ENCODE measurements at regions not wholly inside any gene's neighbourhood (a gene's known extent, or its start where the extent isn't known, plus 50 kb on each side); places are given as distances from the start of the nearest gene placed in this dataset.
"Not testable (repeated sequence)": the region's sequence is repeated elsewhere in the genome, so short reads cannot be mapped to it uniquely, and the experiment has no call there.

- H3K4me3 ChIP-seq (ENCODE audit: low read length in 2 of 2), result no peak overlapping the region
- H3K27me3 ChIP-seq (ENCODE audit: control insufficient read depth in 1 of 2, insufficient read depth in 2 of 2, low read length in 2 of 2), result peaks cover 0 to 5% of the 10 kb centered on the region in 2 donors
- H3K27ac ChIP-seq (ENCODE audit: low read length), result no peak overlapping the region
- H3K9ac ChIP-seq (ENCODE audit: low read length in 2 of 2), result no peak overlapping the region
- no peaks in the 10 kb centered on the region for H3K9me3 ChIP-seq (ENCODE audit: control insufficient read depth in 2 of 2, low read length in 2 of 2)
- no peaks in the 10 kb centered on the region for H3K4me1 ChIP-seq (ENCODE audit: control insufficient read depth, insufficient read depth, low read length)
- H3K36me3 ChIP-seq (ENCODE audit: control insufficient read depth in 2 of 2, insufficient read depth in 2 of 2, low read length in 2 of 2), result no peaks in the 10 kb centered on the region
These were observed 140.4 kb downstream of the PSAT1 start for GRCh38 chr9:78437296-78437695.

GRCh38 chr9:78437806-78438205 lies 140.9 kb downstream of the PSAT1 start:
- H3K4me3 ChIP-seq (ENCODE audit: low read length in 2 of 2), result no peak overlapping the region
- H3K4me1 ChIP-seq (ENCODE audit: control insufficient read depth, insufficient read depth, low read length), result no peaks in the 10 kb centered on the region
- H3K36me3 ChIP-seq (ENCODE audit: control insufficient read depth in 2 of 2, insufficient read depth in 2 of 2, low read length in 2 of 2), result no peaks in the 10 kb centered on the region
- no peaks in the 10 kb centered on the region for H3K9me3 ChIP-seq (ENCODE audit: control insufficient read depth in 2 of 2, low read length in 2 of 2)
- no peak overlapping the region for H3K27ac ChIP-seq (ENCODE audit: low read length)
- H3K9ac ChIP-seq (ENCODE audit: low read length in 2 of 2), result no peak overlapping the region
- H3K27me3 ChIP-seq (ENCODE audit: control insufficient read depth in 1 of 2, insufficient read depth in 2 of 2, low read length in 2 of 2), result peaks cover 0 to 5% of the 10 kb centered on the region in 2 donors

- peaks cover 0 to 5% of the 10 kb centered on the region in 2 donors for H3K27me3 ChIP-seq (ENCODE audit: control insufficient read depth in 1 of 2, insufficient read depth in 2 of 2, low read length in 2 of 2)
- no peaks in the 10 kb centered on the region for H3K36me3 ChIP-seq (ENCODE audit: control insufficient read depth in 2 of 2, insufficient read depth in 2 of 2, low read length in 2 of 2)
- no peak overlapping the region for H3K9ac ChIP-seq (ENCODE audit: low read length in 2 of 2)
- no peak overlapping the region for H3K4me3 ChIP-seq (ENCODE audit: low read length in 2 of 2)
- H3K4me1 ChIP-seq (ENCODE audit: control insufficient read depth, insufficient read depth, low read length), result no peaks in the 10 kb centered on the region
- no peak overlapping the region for H3K27ac ChIP-seq (ENCODE audit: low read length)
- no peaks in the 10 kb centered on the region for H3K9me3 ChIP-seq (ENCODE audit: control insufficient read depth in 2 of 2, low read length in 2 of 2)
These were observed 141.3 kb downstream of the PSAT1 start for GRCh38 chr9:78438211-78438610.

- no peaks in the 10 kb centered on the region for H3K36me3 ChIP-seq (ENCODE audit: control insufficient read depth in 2 of 2, insufficient read depth in 2 of 2, low read length in 2 of 2)
- no peaks in the 10 kb centered on the region for H3K9me3 ChIP-seq (ENCODE audit: control insufficient read depth in 2 of 2, low read length in 2 of 2)
- H3K27me3 ChIP-seq (ENCODE audit: control insufficient read depth in 1 of 2, insufficient read depth in 2 of 2, low read length in 2 of 2), result peaks cover 0 to 5% of the 10 kb centered on the region in 2 donors
- peak overlapping the region in 1 of 2 donors; percentile 58 for H3K9ac ChIP-seq (ENCODE audit: low read length in 2 of 2)
- H3K27ac ChIP-seq (ENCODE audit: low read length), result no peak overlapping the region
- H3K4me3 ChIP-seq (ENCODE audit: low read length in 2 of 2), result peak overlapping the region in 1 of 2 donors; percentile 69
- no peaks in the 10 kb centered on the region for H3K4me1 ChIP-seq (ENCODE audit: control insufficient read depth, insufficient read depth, low read length)
These were observed 141.9 kb downstream of the PSAT1 start for GRCh38 chr9:78438780-78439179.

- no peak overlapping the region for H3K27ac ChIP-seq (ENCODE audit: low read length)
- peak overlapping the region in 1 of 2 donors; percentile 58 for H3K9ac ChIP-seq (ENCODE audit: low read length in 2 of 2)
- H3K36me3 ChIP-seq (ENCODE audit: control insufficient read depth in 2 of 2, insufficient read depth in 2 of 2, low read length in 2 of 2), result no peaks in the 10 kb centered on the region
- no peaks in the 10 kb centered on the region for H3K9me3 ChIP-seq (ENCODE audit: control insufficient read depth in 2 of 2, low read length in 2 of 2)
- peaks cover 0 to 5% of the 10 kb centered on the region in 2 donors for H3K27me3 ChIP-seq (ENCODE audit: control insufficient read depth in 1 of 2, insufficient read depth in 2 of 2, low read length in 2 of 2)
- no peaks in the 10 kb centered on the region for H3K4me1 ChIP-seq (ENCODE audit: control insufficient read depth, insufficient read depth, low read length)
- H3K4me3 ChIP-seq (ENCODE audit: low read length in 2 of 2), result peak overlapping the region; percentile 64 to 69
These were observed 142.4 kb downstream of the PSAT1 start for GRCh38 chr9:78439190-78439865.

GRCh38 chr9:78439866-78440830 lies 143.2 kb downstream of the PSAT1 start:
- no peak overlapping the region for H3K27ac ChIP-seq (ENCODE audit: low read length)
- no peaks in the 10 kb centered on the region for H3K9me3 ChIP-seq (ENCODE audit: control insufficient read depth in 2 of 2, low read length in 2 of 2)
- H3K4me3 ChIP-seq (ENCODE audit: low read length in 2 of 2), result peak overlapping the region; percentile 64 to 69

DNA sequence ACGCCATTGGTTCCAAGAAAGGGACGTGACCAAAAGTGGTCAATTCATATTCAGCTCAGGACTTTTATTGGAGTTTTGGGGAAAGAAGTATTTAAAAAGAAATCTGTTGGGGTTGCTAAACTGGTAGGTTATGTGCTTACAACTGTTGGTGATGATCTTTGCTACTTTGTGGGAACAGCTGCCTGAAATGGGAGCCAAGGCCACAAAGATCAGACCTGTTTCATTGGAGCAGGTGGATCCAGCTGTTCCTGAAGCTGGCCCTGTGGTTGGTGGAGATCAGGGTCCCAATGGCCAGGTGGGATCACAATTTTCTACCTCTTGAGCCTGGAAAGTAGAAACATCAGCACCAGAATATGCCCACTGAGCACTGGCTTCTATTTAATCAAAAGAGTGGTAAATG lies 144.5 kb downstream of the PSAT1 start:
- H3K36me3 ChIP-seq (ENCODE audit: control insufficient read depth in 2 of 2, insufficient read depth in 2 of 2, low read length in 2 of 2), result no peaks in the 10 kb centered on the region
- no peaks in the 10 kb centered on the region for H3K27me3 ChIP-seq (ENCODE audit: control insufficient read depth in 1 of 2, insufficient read depth in 2 of 2, low read length in 2 of 2)
- H3K27ac ChIP-seq (ENCODE audit: low read length), result no peak overlapping the region
- H3K9me3 ChIP-seq (ENCODE audit: control insufficient read depth in 2 of 2, low read length in 2 of 2), result no peaks in the 10 kb centered on the region
- H3K4me3 ChIP-seq (ENCODE audit: low read length in 2 of 2), result no peak overlapping the region
- H3K9ac ChIP-seq (ENCODE audit: low read length in 2 of 2), result no peak overlapping the region
- H3K4me1 ChIP-seq (ENCODE audit: control insufficient read depth, insufficient read depth, low read length), result no peaks in the 10 kb centered on the region

More at GRCh38 chr9:78439866-78440830, 143.2 kb downstream of the PSAT1 start:
- Histone ChIP-seq H3K4me1 (ENCODE audit: control insufficient read depth, insufficient read depth, low read length) (no peaks in the 10 kb centered on the region), H3K27me3 (ENCODE audit: control insufficient read depth in 1 of 2, insufficient read depth in 2 of 2, low read length in 2 of 2) (peaks cover 0 to 3% of the 10 kb centered on the region in 2 donors), H3K9ac (ENCODE audit: low read length in 2 of 2) (no peak overlapping the region), H3K36me3 (ENCODE audit: control insufficient read depth in 2 of 2, insufficient read depth in 2 of 2, low read length in 2 of 2) (no peaks in the 10 kb centered on the region)

DNA sequence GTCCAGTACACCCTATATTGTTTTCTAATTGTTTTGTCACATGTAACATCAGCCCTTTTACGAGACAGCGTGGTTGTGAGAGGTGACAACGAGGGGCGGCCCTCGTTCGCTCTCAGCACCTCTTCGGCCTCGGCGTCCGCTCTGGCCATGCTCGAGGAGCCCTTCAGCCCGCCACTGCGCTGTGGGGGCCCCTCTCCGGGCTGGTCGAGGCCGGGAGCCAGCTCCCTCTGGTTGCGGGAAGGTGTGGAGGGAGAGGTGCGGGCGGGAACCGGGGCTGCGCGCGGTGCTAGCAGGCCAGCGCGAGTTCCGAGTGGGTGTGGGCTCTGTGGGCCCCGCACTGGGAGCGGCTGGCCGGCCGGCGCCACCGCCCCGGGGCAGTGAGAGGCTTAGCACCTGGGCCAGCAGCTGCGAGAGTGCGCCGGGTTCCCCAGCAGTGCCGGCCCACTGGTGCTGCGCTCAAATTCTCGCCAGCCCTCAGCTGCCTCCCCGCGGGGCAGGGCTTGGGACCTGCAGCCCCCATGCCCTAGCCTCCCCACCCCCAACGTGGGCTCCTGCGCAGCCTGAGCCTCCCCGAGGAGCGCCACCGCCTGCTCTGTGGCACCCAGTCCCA lies 145.0 kb downstream of the PSAT1 start:
- H3K36me3 ChIP-seq (ENCODE audit: control insufficient read depth in 2 of 2, insufficient read depth in 2 of 2, low read length in 2 of 2), result no peaks in the 10 kb centered on the region
- H3K27me3 ChIP-seq (ENCODE audit: control insufficient read depth in 1 of 2, insufficient read depth in 2 of 2, low read length in 2 of 2), result no peaks in the 10 kb centered on the region
- H3K9ac ChIP-seq (ENCODE audit: low read length in 2 of 2), result no peak overlapping the region

DNA sequence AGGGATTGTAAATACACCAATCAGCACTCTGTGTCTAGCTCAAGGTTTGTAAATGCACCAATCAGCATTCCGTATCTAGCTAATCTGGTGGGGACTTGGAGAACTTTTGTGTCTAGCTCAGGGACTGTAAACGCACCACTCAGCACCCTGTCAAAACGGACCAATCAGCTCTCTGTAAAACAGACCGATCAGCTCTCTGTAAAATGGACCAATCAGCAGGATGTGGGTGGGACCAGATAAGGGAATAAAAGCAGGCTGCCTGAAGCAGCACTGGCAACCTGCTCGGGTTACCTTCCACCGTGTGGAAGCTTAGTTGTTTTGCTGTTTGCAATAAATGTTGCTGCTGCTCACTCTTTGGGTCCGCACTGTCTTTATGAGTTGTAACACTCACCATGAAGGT lies 145.7 kb downstream of the PSAT1 start:
- H3K27me3 ChIP-seq (ENCODE audit: control insufficient read depth in 1 of 2, insufficient read depth in 2 of 2, low read length in 2 of 2); H3K9me3 ChIP-seq (ENCODE audit: control insufficient read depth in 2 of 2, low read length in 2 of 2); H3K9ac ChIP-seq (ENCODE audit: low read length in 2 of 2); H3K36me3 ChIP-seq (ENCODE audit: control insufficient read depth in 2 of 2, insufficient read depth in 2 of 2, low read length in 2 of 2); H3K27ac ChIP-seq (ENCODE audit: low read length); H3K4me1 ChIP-seq (ENCODE audit: control insufficient read depth, insufficient read depth, low read length); H3K4me3 ChIP-seq (ENCODE audit: low read length in 2 of 2): not testable (repeated sequence)

More for the DNA sequence above, 145.0 kb downstream of the PSAT1 start:
- Histone ChIP-seq H3K9me3 (ENCODE audit: control insufficient read depth in 2 of 2, low read length in 2 of 2) (no peaks in the 10 kb centered on the region), H3K4me3 (ENCODE audit: low read length in 2 of 2) (no peak overlapping the region), H3K27ac (ENCODE audit: low read length) (no peak overlapping the region), H3K4me1 (ENCODE audit: control insufficient read depth, insufficient read depth, low read length) (no peaks in the 10 kb centered on the region)

DNA sequence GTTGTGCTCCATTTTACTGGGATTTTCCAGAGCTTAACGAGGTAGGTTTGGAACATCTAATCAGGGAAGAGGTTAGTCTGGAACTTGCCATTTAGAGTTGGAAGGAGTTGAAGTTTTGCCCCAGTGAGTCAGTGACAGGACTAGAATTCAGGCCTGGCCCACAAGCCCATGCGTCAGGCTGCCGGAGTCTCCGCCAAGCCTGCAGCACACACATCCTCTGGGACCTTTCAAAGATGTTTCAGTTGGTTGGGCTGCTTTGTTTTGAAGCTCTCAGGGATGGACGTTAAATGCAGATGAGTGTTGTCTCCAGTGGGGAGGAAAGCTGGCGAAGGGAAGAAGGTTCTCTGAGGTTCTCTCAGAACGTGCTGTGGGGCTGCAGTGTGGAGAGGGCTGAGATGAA lies 147.0 kb downstream of the PSAT1 start:
- no peak overlapping the region for H3K4me3 ChIP-seq (ENCODE audit: low read length in 2 of 2)
- no peaks in the 10 kb centered on the region for H3K36me3 ChIP-seq (ENCODE audit: control insufficient read depth in 2 of 2, insufficient read depth in 2 of 2, low read length in 2 of 2)
- no peak overlapping the region for H3K27ac ChIP-seq (ENCODE audit: low read length)
- no peaks in the 10 kb centered on the region for H3K9me3 ChIP-seq (ENCODE audit: control insufficient read depth in 2 of 2, low read length in 2 of 2)
- no peaks in the 10 kb centered on the region for H3K27me3 ChIP-seq (ENCODE audit: control insufficient read depth in 1 of 2, insufficient read depth in 2 of 2, low read length in 2 of 2)
- no peaks in the 10 kb centered on the region for H3K4me1 ChIP-seq (ENCODE audit: control insufficient read depth, insufficient read depth, low read length)
- no peak overlapping the region for H3K9ac ChIP-seq (ENCODE audit: low read length in 2 of 2)
